OCI-M2 (cell line): ENCODE measurements at regions not wholly inside any gene's neighbourhood (a gene's known extent, or its start where the extent isn't known, plus 50 kb on each side); places are given as distances from the start of the nearest gene placed in this dataset.
"Not testable (repeated sequence)": the region's sequence is repeated elsewhere in the genome, so short reads cannot be mapped to it uniquely, and the experiment has no call there.

Experiments used
- DNase-seq: peaks from one replicate; lab custom pipeline; 2025; ENCODE audit not compliant: unreplicated experiment; lab: John Stamatoyannopoulos, UW

GRCh38 chr6:6748001-6748400 is 159.5 kb downstream of the LY86 start:
- no peak for DNase-seq

DNA sequence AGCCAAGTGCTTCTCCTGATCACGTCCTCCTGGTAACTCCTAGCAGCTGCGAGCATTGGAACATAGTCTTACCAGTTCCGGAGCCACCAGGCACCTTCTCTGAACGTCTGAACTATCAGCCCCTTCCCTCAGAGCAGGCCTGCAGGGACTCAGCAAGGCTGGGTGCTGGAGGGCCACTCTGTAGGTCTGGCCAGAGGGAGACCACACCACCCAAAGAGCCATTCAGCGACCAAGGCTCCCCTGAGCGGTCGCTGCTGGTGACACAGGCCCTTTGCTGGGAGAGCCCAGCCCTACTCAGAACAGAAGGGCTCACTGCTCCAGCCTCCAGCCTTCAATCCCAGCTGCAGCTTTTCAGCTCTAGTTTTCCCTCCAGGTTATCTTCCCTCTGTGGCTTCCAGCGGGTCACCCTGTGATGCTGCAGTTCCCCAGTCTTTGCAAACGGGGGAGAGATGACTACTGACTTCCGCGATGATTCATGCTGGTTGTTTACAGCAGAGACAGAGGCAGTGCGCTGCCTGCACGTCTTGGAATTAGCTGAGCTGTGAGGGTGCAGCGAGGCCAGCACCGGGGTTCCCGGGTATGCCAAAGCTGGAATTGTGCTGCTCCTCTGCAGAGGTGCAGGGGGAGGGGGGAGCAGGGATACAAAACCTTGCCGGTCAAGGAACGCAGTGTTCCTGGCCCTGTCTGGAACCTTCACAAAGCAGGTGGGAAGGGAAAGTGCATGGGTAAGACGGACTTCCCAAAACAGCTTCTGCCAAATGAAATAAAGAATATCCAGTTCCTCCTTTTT is 161.4 kb downstream of the LY86 start:
- DNase-seq = no peak

- no peak for DNase-seq
Measured at GRCh38 chr6:6750594-6751265, 162.2 kb downstream of the LY86 start.

- DNase-seq = no peak
Measured at GRCh38 chr6:6751266-6751596, 162.7 kb downstream of the LY86 start.

GRCh38 chr6:6751619-6752023 is 163.1 kb downstream of the LY86 start:
- no peak for DNase-seq

- DNase-seq = no peak
Measured at GRCh38 chr6:6752129-6752528, 163.6 kb downstream of the LY86 start.

GRCh38 chr6:6753301-6753700 is 164.8 kb downstream of the LY86 start:
- DNase-seq = no peak

DNA sequence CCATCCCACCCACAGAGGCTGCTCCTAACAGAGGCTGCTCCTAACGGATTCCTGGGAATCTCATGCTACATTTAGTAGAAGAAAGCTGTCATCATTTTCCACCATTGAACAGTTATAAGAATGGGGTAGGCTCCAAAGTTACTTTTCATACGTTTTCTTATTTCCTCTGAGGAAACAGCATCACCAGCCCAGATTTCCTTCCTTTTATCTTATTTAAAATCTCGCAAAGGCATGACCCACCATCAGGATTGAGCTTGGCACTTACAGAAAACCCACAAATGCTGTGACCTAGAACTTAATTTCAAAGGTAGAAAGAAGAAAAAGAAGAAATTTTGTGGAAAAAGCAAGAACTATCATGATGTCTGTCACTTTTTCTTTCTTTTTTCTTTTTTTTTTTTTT is 168.0 kb downstream of the LY86 start:
- no peak for DNase-seq

GRCh38 chr6:6758546-6758914 is 170.0 kb downstream of the LY86 start:
- DNase-seq = no peak

GRCh38 chr6:6758915-6759654 is 170.6 kb downstream of the LY86 start:
- DNase-seq = no peak

DNA sequence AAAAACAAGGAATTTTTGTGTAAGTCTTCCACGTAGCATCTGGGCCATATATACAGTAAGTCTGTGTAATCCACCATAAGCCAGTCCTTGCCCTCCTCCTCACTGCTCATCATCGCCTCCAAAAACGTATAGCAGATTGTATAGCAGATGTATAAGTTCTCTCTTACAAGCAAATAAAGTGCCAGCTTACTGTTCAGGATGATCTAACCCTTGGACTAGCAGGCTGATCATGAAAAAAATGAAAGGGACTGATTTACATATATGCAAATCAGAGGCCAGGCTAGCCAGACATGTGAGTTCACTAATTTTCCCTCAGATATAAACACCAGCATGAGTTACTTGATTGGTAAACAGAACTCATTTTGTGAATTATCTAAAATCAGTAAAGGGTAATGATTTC is 171.5 kb downstream of the LY86 start:
- DNase-seq = no peak

GRCh38 chr6:6762566-6762965 is 174.0 kb downstream of the LY86 start:
- not testable (repeated sequence) for DNase-seq

- no peak for DNase-seq
Measured at GRCh38 chr6:6764764-6765434, 176.4 kb downstream of the LY86 start.

- no peak for DNase-seq
Measured at GRCh38 chr6:6766230-6766905, 177.8 kb downstream of the LY86 start.

DNA sequence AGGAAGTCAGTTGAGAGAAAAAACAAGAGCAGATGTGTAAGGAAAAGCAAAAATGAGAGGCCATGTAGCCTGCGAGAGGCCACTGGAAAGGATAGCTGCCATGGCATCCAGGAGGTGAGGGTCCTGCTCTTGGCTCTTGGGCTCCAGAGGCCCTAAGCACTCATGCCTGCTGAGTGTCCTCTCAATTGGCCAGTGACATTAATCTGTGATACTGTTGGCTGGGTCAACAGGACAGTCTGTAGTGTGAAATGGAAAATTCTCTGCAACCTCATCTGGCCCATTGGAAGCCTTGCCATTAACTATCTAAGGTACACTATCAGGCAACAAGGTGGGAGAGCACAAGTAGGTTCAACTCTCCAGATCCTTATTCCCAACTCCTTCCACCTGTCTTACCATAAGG is 180.9 kb downstream of the LY86 start:
- DNase-seq = no peak

DNA sequence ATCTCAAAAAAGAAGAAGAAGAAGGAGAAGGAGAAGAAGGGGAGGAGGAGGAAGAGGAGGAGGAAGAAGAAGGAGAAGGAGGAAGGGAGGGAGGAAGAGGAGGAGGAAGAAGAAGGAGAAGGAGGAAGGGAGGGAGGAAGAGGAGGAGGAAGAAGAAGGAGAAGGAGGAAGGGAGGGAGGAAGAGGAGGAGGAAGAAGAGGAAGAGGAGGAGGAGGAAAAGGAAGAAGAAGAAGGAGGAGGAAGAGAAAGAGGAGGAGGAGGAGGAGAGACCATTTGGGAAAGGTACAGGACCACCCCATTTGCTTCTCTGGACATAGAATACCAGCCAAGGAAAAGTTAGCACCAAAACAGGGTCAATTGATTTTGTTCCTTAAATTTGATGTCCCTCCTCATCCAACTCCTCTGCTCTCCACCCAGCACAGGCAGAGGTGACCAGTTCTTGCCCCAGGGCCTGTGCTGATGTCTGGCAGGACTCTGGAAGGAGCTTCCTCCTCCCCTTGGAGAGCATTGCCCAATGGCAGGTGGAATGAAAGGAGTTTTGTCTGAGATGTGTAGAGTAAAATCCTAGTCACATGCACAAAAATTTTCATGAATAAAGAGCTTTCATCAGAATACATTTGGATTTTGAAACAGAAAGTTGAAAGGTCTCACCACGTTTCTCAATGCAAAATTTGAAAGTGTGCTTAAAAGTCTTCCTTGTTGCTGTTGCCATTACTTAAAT is 182.9 kb downstream of the LY86 start:
- DNase-seq = no peak

- no peak for DNase-seq
Measured at GRCh38 chr6:6771964-6772363, 183.4 kb downstream of the LY86 start.

DNA sequence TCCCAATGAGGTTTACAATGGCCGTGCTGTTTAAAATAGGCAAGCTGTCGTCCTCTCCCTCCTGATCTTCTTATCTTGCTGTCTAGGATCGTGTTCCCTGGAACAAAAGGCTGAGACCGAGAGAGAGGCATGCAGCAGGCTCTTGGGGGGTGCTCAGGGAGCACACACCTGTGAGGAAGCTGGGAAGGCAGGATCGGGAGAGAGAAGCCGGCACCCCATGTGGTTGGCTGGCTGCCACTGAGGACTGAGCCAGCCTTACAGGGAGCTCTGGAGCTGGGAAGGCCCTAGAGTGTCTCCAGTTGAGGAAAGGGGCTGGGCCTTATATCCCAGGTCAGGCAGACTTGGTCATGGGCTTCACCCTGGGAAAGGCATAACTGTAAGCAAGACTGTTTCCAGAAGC is 184.2 kb downstream of the LY86 start:
- DNase-seq = no peak

GRCh38 chr6:6775074-6775473 is 186.6 kb downstream of the LY86 start:
- no peak for DNase-seq

DNA sequence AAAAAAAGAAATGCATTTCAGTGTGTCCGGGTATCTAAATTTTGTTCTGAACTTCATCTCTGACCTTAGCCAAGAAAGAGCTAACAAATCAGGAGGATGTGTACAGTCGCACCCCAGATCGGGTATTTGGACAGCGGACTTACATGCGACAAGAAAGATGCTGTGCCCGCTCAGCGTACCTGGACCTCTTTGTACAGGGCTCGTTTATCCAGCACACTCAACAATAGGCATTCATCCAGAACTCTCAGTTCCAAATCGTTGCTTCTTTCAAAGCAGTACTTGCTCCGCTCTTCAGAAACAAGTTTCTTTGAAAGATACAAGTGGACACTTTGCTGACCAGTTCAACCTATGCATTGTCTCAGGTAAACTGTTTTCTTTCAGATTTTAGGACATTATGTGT is 191.7 kb downstream of the LY86 start:
- DNase-seq = no peak
